GM18858 (cell line): ENCODE measurements at regions not wholly inside any gene's neighbourhood (a gene's known extent, or its start where the extent isn't known, plus 50 kb on each side); places are given as distances from the start of the nearest gene placed in this dataset.

Experiments used
- ATAC-seq: cut with Tn5 transposase; IDR thresholded peaks from one replicate; pipeline ENCODE4 v1.9.1; 2021; ENCODE audit not compliant: unreplicated experiment

DNA sequence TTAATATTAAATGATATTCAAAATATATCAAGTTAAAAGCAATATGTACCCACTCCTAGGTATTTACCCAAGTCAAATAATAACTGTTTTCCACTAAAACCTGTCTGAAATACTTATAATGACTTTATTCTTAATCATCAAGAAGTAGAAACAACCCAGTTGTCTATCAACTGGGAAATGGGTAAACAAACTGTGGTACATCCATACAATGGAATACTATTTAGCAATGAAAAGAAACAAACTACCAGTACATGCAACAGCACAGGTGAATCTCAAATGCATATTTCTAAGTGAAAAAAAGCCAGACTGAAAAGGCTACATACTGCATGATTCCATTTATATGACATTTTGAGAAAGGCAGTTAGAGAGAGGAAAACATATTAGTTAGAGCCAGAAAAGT lies 559.9 kb downstream of the MBD2 start:
- no peak for ATAC-seq

DNA sequence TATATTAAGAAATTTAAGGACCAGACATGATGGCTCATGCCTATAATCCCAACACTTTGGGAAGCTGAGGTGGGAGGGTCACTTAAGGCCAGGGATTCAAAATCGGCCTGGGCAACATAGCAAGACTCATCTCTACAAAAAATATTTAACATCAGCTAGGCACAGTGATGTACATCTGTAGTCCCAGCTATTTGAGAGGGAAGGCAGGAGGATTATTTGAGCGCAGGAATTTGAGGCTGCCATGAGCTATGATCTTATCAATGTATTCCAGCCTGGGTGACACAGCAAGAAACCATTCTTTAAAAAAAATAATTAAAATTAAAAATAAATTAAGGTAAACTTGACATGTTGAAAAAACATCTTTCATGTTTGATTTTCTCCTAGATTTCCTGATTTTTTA lies 564.2 kb downstream of the MBD2 start:
- no peak for ATAC-seq

DNA sequence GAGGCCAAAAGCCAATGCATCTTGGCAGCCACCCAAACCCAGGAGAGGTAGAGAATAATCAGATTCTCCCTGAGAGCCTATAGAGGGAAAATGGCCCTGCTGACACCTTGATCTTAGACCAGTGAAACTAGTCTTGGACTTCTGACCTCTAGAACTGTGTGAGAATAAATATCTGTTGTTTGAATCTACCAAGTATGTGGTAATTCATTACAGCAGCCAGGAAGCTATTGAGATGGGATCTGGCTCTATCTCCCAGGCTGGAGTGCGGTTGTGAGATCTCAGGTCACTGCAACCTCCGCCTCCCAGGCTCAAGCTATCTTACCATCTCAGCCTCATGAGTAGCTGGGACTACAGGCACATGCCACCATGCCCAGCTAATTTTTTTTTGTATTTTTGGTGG lies 567.2 kb downstream of the MBD2 start:
- ATAC-seq, result no peak

DNA sequence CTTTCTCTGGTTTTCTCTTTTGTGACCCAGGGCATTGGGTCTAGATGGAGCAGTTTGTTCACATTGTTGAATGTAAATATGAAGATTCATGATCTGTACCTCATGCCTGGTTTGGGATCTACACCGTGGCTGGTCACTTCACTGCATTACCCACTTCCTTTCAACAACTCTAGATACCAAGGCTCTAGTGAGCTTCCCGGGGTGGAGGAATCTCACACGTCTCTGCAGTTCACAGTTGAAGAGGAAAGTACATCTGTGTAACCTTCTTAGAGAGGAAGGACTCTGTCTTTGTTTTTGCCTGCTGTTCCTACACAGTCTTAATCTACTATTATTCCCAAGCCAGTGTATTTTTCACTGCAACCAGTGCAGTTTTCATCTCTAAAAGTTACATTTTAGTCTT lies 574.8 kb downstream of the MBD2 start:
- ATAC-seq, result no peak

DNA sequence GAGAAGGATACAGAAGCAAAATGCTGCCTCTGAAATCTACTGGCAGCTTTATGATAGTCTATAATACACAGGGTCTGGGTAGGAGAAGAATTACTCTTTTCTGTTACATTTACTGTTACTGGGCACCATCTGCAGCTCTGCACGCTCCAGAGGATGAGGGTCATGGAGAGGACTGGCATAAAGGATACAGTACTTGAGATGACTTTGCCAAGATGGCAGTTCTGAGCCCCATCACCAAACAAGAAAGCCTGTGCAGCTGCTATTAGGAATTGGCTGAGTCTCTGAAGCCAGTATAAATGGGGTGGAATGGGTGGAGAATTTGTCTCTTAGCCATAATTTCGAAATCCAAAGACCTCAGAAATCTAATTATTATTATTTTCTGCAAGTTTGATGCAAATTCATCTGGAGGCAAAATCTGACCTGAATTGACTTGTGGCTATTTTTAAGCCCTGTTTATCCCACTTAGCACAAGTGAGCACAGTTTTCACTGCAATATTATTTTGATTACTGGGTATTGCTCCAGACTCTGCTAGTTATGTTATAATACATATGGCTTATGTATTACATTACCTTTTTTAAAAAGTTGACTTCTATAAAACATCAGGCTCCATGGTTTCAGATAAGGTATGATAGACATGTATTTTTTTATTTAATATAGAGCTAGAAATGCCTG lies 579.5 kb downstream of the MBD2 start:
- no peak for ATAC-seq

DNA sequence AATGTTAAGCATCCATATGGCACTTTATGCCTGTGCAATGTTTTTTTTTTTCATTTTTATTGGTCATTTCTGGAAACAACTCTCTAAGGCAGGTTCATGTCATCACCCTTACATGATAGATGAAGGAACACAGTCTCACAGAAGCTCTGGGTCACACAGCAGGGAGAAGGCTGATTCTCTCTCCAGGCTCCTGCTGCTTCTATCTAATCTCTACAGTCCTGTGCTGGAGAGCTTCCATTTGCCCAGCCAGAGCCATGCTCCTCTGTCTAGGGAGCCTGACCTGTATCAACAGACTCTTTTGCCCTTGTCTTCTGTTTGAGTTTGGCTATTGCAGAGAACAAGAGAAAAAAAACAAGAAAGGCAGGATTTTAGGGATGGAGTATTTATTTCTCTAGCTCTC lies 584.8 kb downstream of the MBD2 start:
- no peak for ATAC-seq

DNA sequence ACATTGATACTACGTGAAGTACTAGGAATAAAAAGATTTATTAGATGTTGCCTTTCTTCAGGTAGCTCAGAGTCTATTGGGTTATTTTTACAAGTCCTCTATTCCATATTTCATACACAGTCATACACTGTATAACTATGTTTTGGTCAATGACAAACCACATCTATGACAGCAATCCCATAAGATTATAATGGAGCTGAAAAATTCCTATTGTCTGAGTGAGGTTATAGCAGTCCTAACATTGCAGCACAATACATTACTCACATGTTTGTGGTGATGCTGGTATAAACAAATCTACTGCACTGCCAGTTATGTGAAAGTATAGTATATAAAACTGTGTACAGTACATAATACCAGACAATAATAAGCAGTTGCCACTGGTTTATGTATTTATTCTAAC lies 595.1 kb downstream of the MBD2 start:
- no peak for ATAC-seq

DNA sequence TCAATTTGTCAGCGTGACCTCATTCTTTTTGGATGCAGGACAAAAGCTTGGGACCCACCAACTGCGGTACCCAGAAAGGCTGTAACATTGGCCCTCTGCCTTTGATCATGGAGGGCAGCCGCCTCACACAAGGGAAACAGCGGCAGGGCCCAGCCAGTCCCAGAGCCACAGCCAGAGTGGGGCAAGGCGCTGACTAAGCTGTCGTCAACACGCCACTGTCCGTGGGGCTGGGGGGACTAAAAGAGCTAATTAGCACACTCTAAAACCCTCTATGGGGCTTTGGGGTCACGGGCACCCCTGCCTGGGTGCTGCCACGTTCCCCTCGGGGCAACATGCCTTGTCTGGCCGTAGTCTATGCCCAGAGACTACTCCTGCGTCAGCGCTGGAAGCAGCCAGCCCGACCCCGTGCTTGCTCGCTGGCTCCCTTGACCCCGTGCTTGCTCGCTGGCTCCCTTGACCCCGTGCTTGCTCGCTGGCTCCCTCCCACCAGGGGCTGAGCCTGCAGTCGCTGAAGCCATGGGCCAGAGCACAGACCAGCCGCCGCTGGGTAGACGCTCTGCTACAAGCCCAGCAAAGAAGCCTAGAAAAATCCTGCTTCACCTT lies 598.4 kb downstream of the MBD2 start:
- no peak for ATAC-seq

DNA sequence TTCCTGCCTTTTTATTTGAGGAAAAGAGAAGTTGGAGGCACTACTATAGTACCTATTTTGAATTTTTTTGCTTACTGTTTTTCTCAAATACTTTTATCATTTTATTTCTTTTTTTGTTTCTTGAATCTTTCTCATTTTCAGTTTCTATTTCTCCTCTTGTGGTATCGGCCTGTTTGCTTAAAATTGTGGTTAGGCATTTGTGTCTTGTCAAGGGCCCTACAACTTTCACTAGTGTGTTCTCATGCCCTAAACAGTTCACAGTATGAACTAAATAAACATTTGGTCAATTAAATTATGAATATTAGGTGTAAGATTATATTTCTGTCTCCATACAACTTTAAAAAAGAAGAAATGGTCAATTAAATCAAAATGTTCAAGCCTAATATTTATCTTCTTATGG lies 613.5 kb downstream of the MBD2 start:
- ATAC-seq, result no peak

DNA sequence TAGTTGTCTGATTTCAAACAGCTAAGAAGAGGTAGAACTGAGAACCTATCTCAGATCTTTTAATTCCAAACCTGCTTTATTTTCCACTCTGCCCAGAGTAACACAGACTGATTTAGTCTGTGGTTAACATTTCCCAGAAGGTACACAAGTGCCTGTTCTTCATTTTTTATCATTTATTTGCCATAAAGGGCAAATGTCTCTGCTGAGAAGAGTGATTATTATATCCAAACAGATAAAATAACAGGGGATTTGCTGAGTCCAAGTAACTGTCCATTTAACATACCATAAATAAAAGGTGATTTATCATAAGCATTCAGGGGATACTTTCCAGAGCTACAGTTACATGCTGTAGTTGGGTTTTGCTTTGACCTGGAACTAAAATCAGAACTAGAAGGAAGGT lies 617.7 kb downstream of the MBD2 start:
- no peak for ATAC-seq

DNA sequence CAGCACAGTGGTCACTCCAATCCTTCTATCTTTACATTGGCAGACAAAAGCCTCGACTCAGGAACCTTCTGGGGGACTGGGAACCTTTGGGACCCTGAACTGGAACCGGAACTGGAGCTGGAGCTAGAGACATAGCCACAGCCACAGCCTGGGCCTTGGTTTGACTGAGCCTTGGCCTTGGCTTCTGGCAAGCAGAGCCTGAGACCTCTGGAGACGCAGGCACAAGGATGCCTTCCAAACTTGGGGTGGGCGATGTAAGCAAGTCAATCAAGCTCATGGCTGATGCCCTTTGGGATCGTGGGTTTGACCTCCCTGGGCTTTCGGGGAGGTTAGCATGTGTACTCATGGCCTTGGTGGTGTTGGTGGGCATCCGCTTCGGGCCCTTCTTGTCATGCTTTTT lies 619.3 kb downstream of the MBD2 start:
- no peak for ATAC-seq

DNA sequence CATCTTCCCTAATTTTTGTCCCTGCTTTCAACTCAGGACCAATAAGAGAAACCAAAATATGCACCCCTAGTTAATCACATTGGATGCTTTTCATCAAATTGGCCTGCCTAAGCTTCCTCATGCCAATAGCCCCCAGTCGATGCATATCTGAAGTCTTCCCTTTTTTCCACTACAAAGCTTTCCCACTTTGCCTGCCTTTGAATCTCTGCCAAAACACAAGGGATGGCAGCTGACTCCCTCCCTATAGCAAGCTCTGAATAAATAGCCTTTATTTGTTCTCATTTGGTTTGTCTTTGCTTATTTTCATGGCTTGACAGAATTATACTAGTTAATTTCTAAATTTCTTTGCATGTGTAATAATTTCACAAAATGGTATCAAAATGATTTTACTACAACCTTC lies 621.2 kb downstream of the MBD2 start:
- ATAC-seq, result no peak

DNA sequence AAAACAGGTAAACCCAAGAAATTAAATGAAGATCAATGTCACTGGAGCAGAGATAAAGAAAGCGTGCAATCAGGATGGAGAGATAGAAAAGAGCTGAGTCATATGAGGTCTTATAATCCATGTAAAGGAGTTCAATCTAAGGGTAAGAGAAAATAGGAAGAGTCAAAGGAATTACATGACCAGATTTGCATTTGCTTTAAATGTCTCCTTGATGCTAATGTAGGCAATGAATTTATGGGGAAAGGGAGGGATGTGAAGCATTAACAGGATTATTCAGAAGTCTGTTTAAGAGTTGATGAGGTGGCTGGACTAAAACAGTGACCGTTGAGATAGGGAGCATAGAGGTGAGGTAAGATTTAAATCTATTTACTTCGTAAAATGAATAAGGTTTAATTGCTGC lies 623.1 kb downstream of the MBD2 start:
- no peak for ATAC-seq

DNA sequence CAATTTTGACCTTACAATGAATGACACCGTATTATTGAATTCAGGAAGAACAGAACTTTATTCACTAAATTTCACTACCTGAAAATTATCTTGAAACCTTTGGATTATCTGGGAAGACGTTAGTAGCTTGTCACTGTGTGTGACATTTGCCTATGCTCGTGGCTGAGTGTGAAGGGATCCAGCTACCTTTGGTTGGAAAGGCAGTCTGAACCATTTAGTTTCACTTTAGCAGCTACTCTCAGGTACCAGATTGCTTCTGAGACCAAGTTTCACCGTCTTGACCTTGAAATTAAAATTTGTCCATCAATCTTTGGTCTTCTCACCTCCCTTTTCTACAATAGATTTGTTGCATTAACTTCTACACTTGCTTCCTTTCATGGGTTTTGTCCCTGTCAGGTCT lies 637.5 kb downstream of the MBD2 start:
- no peak for ATAC-seq
